HG03066 (cell line): ENCODE measurements at regions not wholly inside any gene's neighbourhood (a gene's known extent, or its start where the extent isn't known, plus 50 kb on each side); places are given as distances from the start of the nearest gene placed in this dataset.
"Not testable (repeated sequence)": the region's sequence is repeated elsewhere in the genome, so short reads cannot be mapped to it uniquely, and the experiment has no call there.

Experiments
- ATAC-seq: cut with Tn5 transposase; IDR thresholded peaks from one replicate; pipeline ENCODE4 v1.9.1; 2021; ENCODE audit warnings: low read depth; ENCODE audit not compliant: unreplicated experiment

GRCh38 chr9:75715360-75715759 is 175.1 kb upstream of the PCSK5 start:
- ATAC-seq: no peak

- no peak for ATAC-seq
Measured at GRCh38 chr9:75718677-75719076, 171.8 kb upstream of the PCSK5 start.

- no peak for ATAC-seq
Measured at GRCh38 chr9:75728391-75728790, 162.1 kb upstream of the PCSK5 start.

GRCh38 chr9:75734802-75735201 is 155.7 kb upstream of the PCSK5 start:
- no peak for ATAC-seq

GRCh38 chr9:75739884-75740611 is 150.4 kb upstream of the PCSK5 start:
- ATAC-seq: no peak

GRCh38 chr9:75743855-75744254 is 146.6 kb upstream of the PCSK5 start:
- ATAC-seq: no peak

- no peak for ATAC-seq
Measured at GRCh38 chr9:75754080-75754479, 136.4 kb upstream of the PCSK5 start.

- no peak for ATAC-seq
Measured at GRCh38 chr9:75775166-75775565, 115.3 kb upstream of the PCSK5 start.

- no peak for ATAC-seq
Measured at GRCh38 chr9:75775966-75776691, 114.3 kb upstream of the PCSK5 start.

- ATAC-seq: no peak
Measured at GRCh38 chr9:75780185-75780584, 110.3 kb upstream of the PCSK5 start.

GRCh38 chr9:75788006-75788634 is 102.4 kb upstream of the PCSK5 start:
- ATAC-seq: no peak

- ATAC-seq: no peak
Measured at GRCh38 chr9:75797085-75797580, 93.3 kb upstream of the PCSK5 start.

GRCh38 chr9:75798505-75798904 is 92.0 kb upstream of the PCSK5 start:
- no peak for ATAC-seq

- ATAC-seq: no peak
Measured at GRCh38 chr9:75803130-75803529, 87.3 kb upstream of the PCSK5 start.

GRCh38 chr9:75810063-75810462 is 80.4 kb upstream of the PCSK5 start:
- ATAC-seq: no peak

GRCh38 chr9:75811692-75812091 is 78.8 kb upstream of the PCSK5 start:
- no peak for ATAC-seq

GRCh38 chr9:75812141-75812540 is 78.3 kb upstream of the PCSK5 start:
- ATAC-seq: no peak

GRCh38 chr9:75814667-75815066 is 75.8 kb upstream of the PCSK5 start:
- no peak for ATAC-seq

GRCh38 chr9:75820471-75821115 is 69.9 kb upstream of the PCSK5 start:
- ATAC-seq: not testable (repeated sequence)

- ATAC-seq: no peak
Measured at GRCh38 chr9:75823151-75823550, 67.3 kb upstream of the PCSK5 start.
